ENCODE measurements at regions not wholly inside any gene's neighbourhood (a gene's known extent, or its start where the extent isn't known, plus 50 kb on each side); places are given as distances from the start of the nearest gene placed in this dataset.
A peak's percentile ranks its signal among the peaks of the same experiment; 100 is the strongest.

DNA sequence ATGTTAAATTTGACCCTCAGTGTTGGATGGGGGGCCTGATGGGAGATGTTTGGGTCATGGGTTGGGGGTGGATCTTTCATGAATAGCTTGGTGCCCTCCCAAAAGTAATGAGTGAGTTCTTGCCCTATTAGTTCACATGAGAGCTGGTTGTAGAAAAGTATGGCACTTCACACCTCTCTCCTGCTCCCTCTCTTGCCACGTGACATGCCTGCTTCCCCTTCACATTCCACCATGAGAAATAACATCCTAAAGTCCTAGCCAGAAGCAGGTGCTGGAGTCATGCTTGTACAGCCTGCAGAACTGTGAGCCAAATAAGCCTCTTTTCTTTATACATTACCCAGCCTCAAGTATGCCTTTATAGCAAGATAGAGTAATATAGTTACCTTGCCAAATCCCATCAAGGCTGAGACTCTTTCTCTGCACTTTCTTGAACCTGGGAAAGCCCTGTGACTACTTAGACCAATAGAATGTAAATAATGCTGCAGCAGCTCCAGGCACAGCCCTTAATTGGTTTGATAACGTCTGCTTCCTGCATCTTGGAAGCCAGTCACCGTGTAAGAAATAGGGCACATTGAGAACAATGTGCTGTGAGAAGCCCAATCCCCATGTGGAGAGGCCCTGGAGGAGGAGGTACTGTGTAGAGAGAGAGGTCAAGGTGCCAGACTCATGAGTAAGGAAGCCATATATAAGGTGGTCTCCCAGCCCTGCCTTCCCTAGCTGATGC lies 88.0 kb upstream of the NAMPT start:
- peaks cover 0 to 12% (median 0%) of the 10 kb centered on the region in 7 donors for H3K4me1 Mint-ChIP-seq
- H3K4me3 ChIP-seq (ENCODE audit: low read length): no peak overlapping the region
- no peaks in the 10 kb centered on the region for H3K4me1 ChIP-seq (ENCODE audit: control insufficient read depth in 2 of 2, insufficient read depth in 2 of 2, low read length in 2 of 2)
- intact Hi-C loops (cut with micrococcal nuclease): no loop called here
- H3K27ac Mint-ChIP-seq: no peak overlapping the region
- no peaks in the 10 kb centered on the region for H3K27me3 Mint-ChIP-seq
- no peaks in the 10 kb centered on the region for H3K36me3 ChIP-seq (ENCODE audit: control insufficient read depth in 2 of 3, insufficient read depth in 3 of 3, low read length in 3 of 3)
- no peaks in the 10 kb centered on the region for H3K27me3 ChIP-seq (ENCODE audit: control insufficient read depth in 2 of 2, insufficient read depth in 2 of 2, low read length in 2 of 2)
- H3K27ac ChIP-seq (ENCODE audit: low read depth, low read length): no peak overlapping the region
- H3K9me3 ChIP-seq (ENCODE audit: control insufficient read depth in 2 of 3, low read length in 3 of 3): no peaks in the 10 kb centered on the region
- no peaks in the 10 kb centered on the region for H3K9me3 Mint-ChIP-seq
- no peaks in the 10 kb centered on the region for H3K36me3 Mint-ChIP-seq
- ATAC-seq: no peak
- POLR2A ChIA-PET: interaction anchor here (0.7 kb wide), 1 partner anchor 86 kb away, joined by 3 read pairs; no protein-coding TSS in a partner anchor
- CTCF ChIA-PET: no interaction called here
- DNase-seq: no peak
- H3K4me3 Mint-ChIP-seq: no peak overlapping the region

DNA sequence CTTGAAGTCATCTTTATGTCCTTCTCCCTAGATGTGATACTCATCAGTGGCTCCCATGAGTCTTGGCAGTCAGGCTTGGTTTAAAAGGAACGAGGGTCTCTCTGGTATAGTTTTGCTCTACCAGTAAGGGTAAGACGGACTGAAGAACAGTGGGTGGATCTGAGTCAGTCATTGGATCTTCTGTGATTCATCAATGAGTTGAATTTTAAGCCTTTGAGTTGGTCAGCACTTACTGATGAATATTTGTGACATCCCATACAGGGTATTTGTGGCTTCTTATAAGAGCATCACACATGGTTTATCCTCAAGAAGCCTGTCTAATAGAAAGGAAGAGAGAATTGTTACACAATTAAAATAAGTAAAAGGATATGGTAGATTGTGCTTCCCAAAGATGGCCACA lies 87.3 kb upstream of the NAMPT start:
- Histone ChIP-seq H3K27me3 (ENCODE audit: control insufficient read depth in 2 of 2, insufficient read depth in 2 of 2, low read length in 2 of 2) (no peaks in the 10 kb centered on the region), H3K27ac (ENCODE audit: low read depth, low read length) (no peak overlapping the region), H3K4me1 (ENCODE audit: control insufficient read depth in 2 of 2, insufficient read depth in 2 of 2, low read length in 2 of 2) (no peaks in the 10 kb centered on the region), H3K4me3 (ENCODE audit: low read length) (no peak overlapping the region), H3K9me3 (ENCODE audit: control insufficient read depth in 2 of 3, low read length in 3 of 3) (no peaks in the 10 kb centered on the region), H3K36me3 (ENCODE audit: control insufficient read depth in 2 of 3, insufficient read depth in 3 of 3, low read length in 3 of 3) (no peaks in the 10 kb centered on the region)
- H3K27me3 Mint-ChIP-seq: no peaks in the 10 kb centered on the region
- intact Hi-C loops (cut with micrococcal nuclease): no loop called here
- H3K4me1 Mint-ChIP-seq: peaks cover 0 to 13% (median 0%) of the 10 kb centered on the region in 7 donors
- ChIA-PET POLR2A (no interaction called here), CTCF (no interaction called here)
- no peaks in the 10 kb centered on the region for H3K9me3 Mint-ChIP-seq
- no peak overlapping the region for H3K4me3 Mint-ChIP-seq
- no peak for ATAC-seq
- no peaks in the 10 kb centered on the region for H3K36me3 Mint-ChIP-seq
- no peak for DNase-seq
- H3K27ac Mint-ChIP-seq: no peak overlapping the region

DNA sequence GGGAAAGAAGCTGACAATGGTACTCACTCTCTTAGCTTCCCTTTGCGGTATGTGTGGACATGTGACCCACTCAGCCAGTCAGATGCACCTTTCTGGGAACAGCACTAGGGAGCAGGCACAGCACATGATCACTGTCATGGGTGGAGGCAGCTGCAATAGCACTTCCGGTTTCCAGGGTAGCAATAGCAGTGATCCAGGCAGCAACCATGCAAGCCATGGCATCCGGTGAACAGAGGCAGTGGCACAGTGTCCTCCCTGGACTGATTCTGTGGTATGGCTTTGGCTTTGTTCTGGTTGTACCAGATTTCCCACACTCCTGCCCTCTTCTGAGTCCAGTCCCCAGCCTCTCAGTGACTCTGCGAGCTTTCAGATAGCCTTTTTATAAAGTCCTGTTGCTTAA lies 86.8 kb upstream of the NAMPT start:
- ATAC-seq: peak; percentile 59
- Mint-ChIP-seq H3K4me3 (no peak overlapping the region), H3K9me3 (no peaks in the 10 kb centered on the region), H3K36me3 (no peaks in the 10 kb centered on the region), H3K27me3 (no peaks in the 10 kb centered on the region), H3K27ac (no peak overlapping the region), H3K4me1 (peaks cover 0 to 14% (median 0%) of the 10 kb centered on the region in 7 donors)
- Histone ChIP-seq H3K36me3 (ENCODE audit: control insufficient read depth in 2 of 3, insufficient read depth in 3 of 3, low read length in 3 of 3) (no peaks in the 10 kb centered on the region), H3K27me3 (ENCODE audit: control insufficient read depth in 2 of 2, insufficient read depth in 2 of 2, low read length in 2 of 2) (no peaks in the 10 kb centered on the region), H3K9me3 (ENCODE audit: control insufficient read depth in 2 of 3, low read length in 3 of 3) (no peaks in the 10 kb centered on the region), H3K4me1 (ENCODE audit: control insufficient read depth in 2 of 2, insufficient read depth in 2 of 2, low read length in 2 of 2) (no peaks in the 10 kb centered on the region), H3K27ac (ENCODE audit: low read depth, low read length) (no peak overlapping the region), H3K4me3 (ENCODE audit: low read length) (no peak overlapping the region)
- CTCF ChIA-PET: no interaction called here
- POLR2A ChIA-PET: no interaction called here
- intact Hi-C loops (cut with micrococcal nuclease): no loop called here
- DNase-seq: no peak

DNA sequence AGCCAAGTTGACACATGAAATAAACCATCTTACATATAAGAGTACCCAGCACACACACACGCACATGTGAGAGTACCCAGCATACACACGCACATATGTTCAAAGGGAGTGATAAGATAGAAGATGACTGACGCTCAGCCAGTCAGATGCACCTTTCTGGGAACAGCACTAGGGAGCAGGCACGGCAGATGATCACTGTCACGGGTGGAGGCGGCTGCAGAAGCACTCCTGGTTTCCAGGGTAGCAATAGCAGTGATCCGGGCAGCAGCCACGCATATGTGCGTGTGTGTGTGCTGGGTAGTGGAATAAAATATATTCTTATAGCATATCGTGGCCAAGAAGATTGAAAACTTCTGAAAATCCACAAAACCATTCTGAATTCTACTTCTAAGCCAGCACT lies 85.8 kb upstream of the NAMPT start:
- Histone ChIP-seq H3K27me3 (ENCODE audit: control insufficient read depth in 2 of 2, insufficient read depth in 2 of 2, low read length in 2 of 2) (no peaks in the 10 kb centered on the region), H3K9me3 (ENCODE audit: control insufficient read depth in 2 of 3, low read length in 3 of 3) (no peaks in the 10 kb centered on the region), H3K36me3 (ENCODE audit: control insufficient read depth in 2 of 3, insufficient read depth in 3 of 3, low read length in 3 of 3) (no peaks in the 10 kb centered on the region), H3K4me3 (ENCODE audit: low read length) (no peak overlapping the region), H3K4me1 (ENCODE audit: control insufficient read depth in 2 of 2, insufficient read depth in 2 of 2, low read length in 2 of 2) (no peaks in the 10 kb centered on the region), H3K27ac (ENCODE audit: low read depth, low read length) (no peak overlapping the region)
- DNase-seq (no peak), ATAC-seq (no peak)
- no peaks in the 10 kb centered on the region for H3K36me3 Mint-ChIP-seq
- no peak overlapping the region for H3K4me3 Mint-ChIP-seq
- ChIA-PET POLR2A (no interaction called here), CTCF (no interaction called here)
- no peak overlapping the region for H3K27ac Mint-ChIP-seq
- no peaks in the 10 kb centered on the region for H3K27me3 Mint-ChIP-seq
- no peaks in the 10 kb centered on the region for H3K9me3 Mint-ChIP-seq
- intact Hi-C loops (cut with micrococcal nuclease): no loop called here
- peaks cover 0 to 14% (median 0%) of the 10 kb centered on the region in 7 donors for H3K4me1 Mint-ChIP-seq

DNA sequence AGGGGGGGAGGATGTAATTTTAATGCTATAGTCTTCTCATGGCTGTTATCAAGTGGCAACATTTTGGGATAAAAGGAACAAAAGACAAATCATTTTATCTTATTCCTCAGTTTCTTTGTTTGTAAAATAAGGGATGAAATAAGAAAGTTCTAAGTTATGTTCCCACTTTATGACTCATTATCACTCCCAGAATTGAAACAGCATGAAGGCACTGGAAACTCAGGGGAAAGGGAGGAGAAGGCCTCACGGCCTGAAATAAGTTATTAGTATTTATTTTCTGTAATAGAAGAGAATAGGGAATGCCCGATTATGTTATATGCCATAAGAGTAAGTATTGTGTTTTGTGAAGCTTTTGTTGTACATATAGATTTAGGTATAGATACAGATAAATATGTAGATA lies 85.0 kb upstream of the NAMPT start:
- H3K27me3 Mint-ChIP-seq: no peaks in the 10 kb centered on the region
- Histone ChIP-seq H3K9me3 (ENCODE audit: control insufficient read depth in 2 of 3, low read length in 3 of 3) (no peaks in the 10 kb centered on the region), H3K36me3 (ENCODE audit: control insufficient read depth in 2 of 3, insufficient read depth in 3 of 3, low read length in 3 of 3) (no peaks in the 10 kb centered on the region), H3K27me3 (ENCODE audit: control insufficient read depth in 2 of 2, insufficient read depth in 2 of 2, low read length in 2 of 2) (no peaks in the 10 kb centered on the region), H3K27ac (ENCODE audit: low read depth, low read length) (no peak overlapping the region), H3K4me3 (ENCODE audit: low read length) (no peak overlapping the region), H3K4me1 (ENCODE audit: control insufficient read depth in 2 of 2, insufficient read depth in 2 of 2, low read length in 2 of 2) (no peaks in the 10 kb centered on the region)
- H3K27ac Mint-ChIP-seq: no peak overlapping the region
- POLR2A ChIA-PET: no interaction called here
- ATAC-seq: no peak
- no peaks in the 10 kb centered on the region for H3K36me3 Mint-ChIP-seq
- H3K4me3 Mint-ChIP-seq: no peak overlapping the region
- intact Hi-C loops (cut with micrococcal nuclease): loop anchor here in 1 of 2 donors (10.0 kb wide), 1 partner anchor 195 kb away; no protein-coding TSS in a partner anchor
- H3K4me1 Mint-ChIP-seq: peaks cover 0 to 14% (median 0%) of the 10 kb centered on the region in 7 donors
- H3K9me3 Mint-ChIP-seq: no peaks in the 10 kb centered on the region
- no peak for DNase-seq
- CTCF ChIA-PET: no interaction called here

DNA sequence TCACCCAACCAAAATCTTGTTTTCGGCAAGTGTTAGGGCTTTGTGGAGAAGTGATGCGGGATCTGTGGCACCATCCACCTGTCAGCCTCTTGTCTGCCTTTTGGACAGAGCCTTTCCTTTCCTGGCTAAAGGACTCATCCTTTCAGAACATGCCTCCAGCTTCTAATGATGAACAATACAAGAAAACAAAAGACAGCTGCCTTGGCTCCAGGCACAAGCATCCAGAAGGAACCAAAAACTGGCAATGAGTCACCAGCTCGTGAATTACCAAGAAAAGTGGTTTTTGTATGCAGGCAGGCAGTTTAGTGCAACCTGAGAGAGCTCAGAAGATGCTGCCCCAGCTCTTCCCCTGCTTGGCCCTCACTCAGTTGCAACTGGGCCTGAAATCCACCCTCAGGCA lies 84.6 kb upstream of the NAMPT start:
- Histone ChIP-seq H3K9me3 (ENCODE audit: control insufficient read depth in 2 of 3, low read length in 3 of 3) (no peaks in the 10 kb centered on the region), H3K27ac (ENCODE audit: low read depth, low read length) (no peak overlapping the region), H3K4me1 (ENCODE audit: control insufficient read depth in 2 of 2, insufficient read depth in 2 of 2, low read length in 2 of 2) (no peaks in the 10 kb centered on the region), H3K36me3 (ENCODE audit: control insufficient read depth in 2 of 3, insufficient read depth in 3 of 3, low read length in 3 of 3) (no peaks in the 10 kb centered on the region), H3K27me3 (ENCODE audit: control insufficient read depth in 2 of 2, insufficient read depth in 2 of 2, low read length in 2 of 2) (no peaks in the 10 kb centered on the region), H3K4me3 (ENCODE audit: low read length) (no peak overlapping the region)
- intact Hi-C loops (cut with micrococcal nuclease): loop anchor here in 1 of 2 donors (10.0 kb wide), 1 partner anchor 195 kb away; no protein-coding TSS in a partner anchor
- ChIA-PET CTCF (no interaction called here), POLR2A (no interaction called here)
- Mint-ChIP-seq H3K36me3 (no peaks in the 10 kb centered on the region), H3K4me1 (peaks cover 0 to 14% (median 0%) of the 10 kb centered on the region in 7 donors), H3K27ac (no peak overlapping the region), H3K4me3 (no peak overlapping the region), H3K9me3 (no peaks in the 10 kb centered on the region), H3K27me3 (no peaks in the 10 kb centered on the region)
- no peak for ATAC-seq
- no peak for DNase-seq

- peaks cover 0 to 14% (median 0%) of the 10 kb centered on the region in 7 donors for H3K4me1 Mint-ChIP-seq
Measured at GRCh38 chr7:106367664-106368063, 82.9 kb upstream of the NAMPT start.

More at GRCh38 chr7:106367664-106368063, 82.9 kb upstream of the NAMPT start:
- ATAC-seq: no peak
- Mint-ChIP-seq H3K27ac (no peak overlapping the region), H3K36me3 (no peaks in the 10 kb centered on the region), H3K4me3 (no peak overlapping the region), H3K9me3 (peaks cover 0 to 2% (median 0%) of the 10 kb centered on the region in 11 donors), H3K27me3 (peaks cover 0 to 12% (median 5%) of the 10 kb centered on the region in 5 donors)
- ChIA-PET CTCF (interaction anchor here (0.5 to 1.2 kb wide), 2 partner anchors 214 to 620 kb away, joined by 3 read pairs; no protein-coding TSS in a partner anchor), POLR2A (no interaction called here)
- Histone ChIP-seq H3K27ac (ENCODE audit: low read depth, low read length) (no peak overlapping the region), H3K4me1 (ENCODE audit: control insufficient read depth in 2 of 2, insufficient read depth in 2 of 2, low read length in 2 of 2) (no peaks in the 10 kb centered on the region), H3K4me3 (ENCODE audit: low read length) (no peak overlapping the region), H3K9me3 (ENCODE audit: control insufficient read depth in 2 of 3, low read length in 3 of 3) (no peaks in the 10 kb centered on the region), H3K27me3 (ENCODE audit: control insufficient read depth in 2 of 2, insufficient read depth in 2 of 2, low read length in 2 of 2) (no peaks in the 10 kb centered on the region), H3K36me3 (ENCODE audit: control insufficient read depth in 2 of 3, insufficient read depth in 3 of 3, low read length in 3 of 3) (no peaks in the 10 kb centered on the region)
- no peak for DNase-seq
- intact Hi-C loops (cut with micrococcal nuclease): loop anchor here (1.0 to 10.0 kb wide), 2 partner anchors 191 to 193 kb away; no protein-coding TSS in a partner anchor

All from naive thymus-derived CD4-positive, alpha-beta T cell (primary cell).